GM23338 (cell line): ENCODE measurements at regions not wholly inside any gene's neighbourhood (a gene's known extent, or its start where the extent isn't known, plus 50 kb on each side); places are given as distances from the start of the nearest gene placed in this dataset.

ENCODE experiments used
- ATAC-seq: fragments of 200-7000 bp; cut with Tn5 transposase; 3 replicates; pipeline ENCODE4 v1.9.1; 2020
- DNase-seq: peaks from one replicate; pipeline ENCODE4 v3.0.0-alpha.2; 2015; ENCODE audit warnings: low spot score
- H2AFZ ChIP-seq: fragments of 200-600 bp; sonication (generic); 2 replicates; pipeline ENCODE4 v1.8.0; 2016; ENCODE audit warnings: antibody characterized with exemption, mild to moderate bottlenecking, moderate library complexity
- H3F3A ChIP-seq: fragments of 200-600 bp; sonication (generic); replicated peaks from 2 replicates; pipeline ENCODE4 v1.8.0; 2017; ENCODE audit warnings: antibody characterized with exemption, mixed run types, low read depth
- H3K27ac ChIP-seq: fragments of 200-600 bp; sonication (generic); 2 replicates; pipeline ENCODE4 v1.6.1; 2016; ENCODE audit warnings: low read depth
- H3K27me3 ChIP-seq: fragments of 200-600 bp; sonication (generic); 2 replicates; pipeline ENCODE4 v1.8.0; 2016; ENCODE audit warnings: mild to moderate bottlenecking, mixed run types, moderate library complexity; ENCODE audit not compliant: insufficient read depth
- H3K36me3 ChIP-seq: fragments of 200-600 bp; sonication (generic); 2 replicates; pipeline ENCODE4 v1.8.0; 2016; ENCODE audit warnings: mild to moderate bottlenecking; ENCODE audit not compliant: insufficient read depth
- H3K4me1 ChIP-seq: fragments of 200-600 bp; sonication (generic); 2 replicates; pipeline ENCODE4 v1.8.0; 2016; ENCODE audit warnings: mild to moderate bottlenecking, moderate library complexity; ENCODE audit not compliant: insufficient read depth
- H3K4me2 ChIP-seq: fragments of 200-600 bp; sonication (generic); 2 replicates; pipeline ENCODE4 v1.7.1; 2017; ENCODE audit warnings: mixed run types
- H3K4me3 ChIP-seq: fragments of 200-600 bp; sonication (generic); 2 replicates; pipeline ENCODE4 v1.6.1; 2016; ENCODE audit warnings: mixed run types
- H3K79me2 ChIP-seq: fragments of 200-600 bp; sonication (generic); replicated peaks from 2 replicates; pipeline ENCODE4 v1.8.0; 2017; ENCODE audit warnings: mild to moderate bottlenecking; ENCODE audit not compliant: insufficient read depth
- H3K9me2 ChIP-seq: fragments of 200-600 bp; sonication (generic); 2 replicates; pipeline ENCODE4 v1.8.0; 2017; ENCODE audit not compliant: insufficient read depth
- H4K20me1 ChIP-seq: fragments of 200-600 bp; sonication (generic); replicated peaks from 2 replicates; pipeline ENCODE4 v1.8.0; 2017; ENCODE audit warnings: mild to moderate bottlenecking; ENCODE audit not compliant: insufficient read depth
- H3K27ac Mint-ChIP-seq: 2 replicates; pipeline ENCODE4 v1.8.0; 2020; ENCODE audit warnings: inconsistent platforms, mild to moderate bottlenecking, moderate library complexity, mixed read lengths
- H3K27me3 Mint-ChIP-seq: 3 replicates; pipeline ENCODE4 v1.8.0; 2022; ENCODE audit warnings: low read depth, mild to moderate bottlenecking, moderate library complexity, mixed read lengths, inconsistent platforms; ENCODE audit not compliant: insufficient read depth, poor library complexity
- H3K36me3 Mint-ChIP-seq: 3 replicates; pipeline ENCODE4 v1.8.0; 2021; ENCODE audit warnings: low read depth, mild to moderate bottlenecking, inconsistent platforms, moderate library complexity, mixed read lengths
- H3K4me1 Mint-ChIP-seq: 3 replicates; pipeline ENCODE4 v1.8.0; 2020; ENCODE audit warnings: mild to moderate bottlenecking, inconsistent platforms, mixed read lengths
- H3K4me3 Mint-ChIP-seq: 3 replicates; pipeline ENCODE4 v1.8.0; 2021; ENCODE audit warnings: moderate library complexity, mild to moderate bottlenecking, inconsistent platforms, mixed read lengths
- H3K9me3 Mint-ChIP-seq: 3 replicates; pipeline ENCODE4 v1.8.0; 2020; ENCODE audit warnings: moderate library complexity, mild to moderate bottlenecking, inconsistent platforms, mixed read lengths
- CREB1 ChIP-seq: fragments of 250-450 bp; sonication (Bioruptor Pico); IDR thresholded peaks from 2 replicates; pipeline ENCODE4 v1.5.0; 2020; ENCODE audit warnings: low read depth, mild to moderate bottlenecking, moderate library complexity
- ETS1 ChIP-seq: IDR thresholded peaks from 2 replicates; pipeline ENCODE4 v1.6.1; 2016; ENCODE audit warnings: antibody characterized with exemption
- EZH2 ChIP-seq: fragments of 200-600 bp; sonication (generic); IDR thresholded peaks from one replicate; pipeline ENCODE4 v1.8.0; 2017; ENCODE audit warnings: antibody characterized with exemption, mild to moderate bottlenecking, low read depth; ENCODE audit not compliant: unreplicated experiment
- JUNB ChIP-seq: IDR thresholded peaks from one replicate; pipeline ENCODE4 v1.6.1; 2016; ENCODE audit warnings: antibody characterized with exemption; ENCODE audit not compliant: unreplicated experiment
- POLR2AphosphoS5 ChIP-seq: IDR thresholded peaks from 2 replicates; pipeline ENCODE4 v1.6.1; 2016; ENCODE audit warnings: antibody characterized with exemption, low read depth
- REST ChIP-seq: IDR thresholded peaks from one replicate; pipeline ENCODE4 v1.6.1; 2018; ENCODE audit warnings: antibody characterized with exemption; ENCODE audit not compliant: unreplicated experiment
- ZNF114 ChIP-seq: fragments of 250-450 bp; sonication (Bioruptor Pico); IDR thresholded peaks from 2 replicates; pipeline ENCODE4 v1.5.0; 2020; ENCODE audit warnings: mild to moderate bottlenecking, moderate library complexity
- ZNF462 ChIP-seq: fragments of 250-450 bp; sonication (Bioruptor Pico); IDR thresholded peaks from 2 replicates; pipeline ENCODE4 v1.5.0; 2020; ENCODE audit warnings: mild to moderate bottlenecking, moderate library complexity
- TF ChIP-seq, protein P1 (sequence below), 2 experiments: fragments of 200-600 bp in 1 of 2; sonication (generic) in 1 of 2; conservative IDR thresholded peaks; 2 replicates each; pipeline versions ENCODE4 v1.5.1 to v1.6.1; 2016 to 2017; ENCODE audit warnings: antibody characterized with exemption in 2 of 2, low read depth in 2 of 2, mild to moderate bottlenecking in 2 of 2, moderate library complexity in 1 of 2

DNA sequence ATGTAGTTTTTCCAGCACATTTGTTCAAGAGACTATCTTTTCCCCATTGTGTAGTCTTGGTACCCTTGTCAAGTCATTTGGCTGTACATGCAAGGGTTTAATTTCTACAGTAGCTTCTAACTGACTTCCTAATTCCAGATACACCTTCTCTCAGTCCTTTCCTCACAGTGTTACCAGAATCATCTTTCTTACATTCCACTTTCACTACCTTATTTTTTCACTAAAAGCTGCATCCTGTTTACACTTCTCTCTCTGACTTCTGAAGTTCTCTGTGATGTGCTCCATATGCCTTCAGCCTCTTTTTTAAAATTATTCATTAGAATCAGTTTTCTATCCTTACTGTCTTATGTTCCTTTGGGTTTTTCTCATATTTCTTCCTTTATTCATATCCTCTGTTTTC lies 57.1 kb upstream of the RWDD3 start (continued):
- no peak for TF ChIP-seq REST
- TF ChIP-seq, protein P1, sequence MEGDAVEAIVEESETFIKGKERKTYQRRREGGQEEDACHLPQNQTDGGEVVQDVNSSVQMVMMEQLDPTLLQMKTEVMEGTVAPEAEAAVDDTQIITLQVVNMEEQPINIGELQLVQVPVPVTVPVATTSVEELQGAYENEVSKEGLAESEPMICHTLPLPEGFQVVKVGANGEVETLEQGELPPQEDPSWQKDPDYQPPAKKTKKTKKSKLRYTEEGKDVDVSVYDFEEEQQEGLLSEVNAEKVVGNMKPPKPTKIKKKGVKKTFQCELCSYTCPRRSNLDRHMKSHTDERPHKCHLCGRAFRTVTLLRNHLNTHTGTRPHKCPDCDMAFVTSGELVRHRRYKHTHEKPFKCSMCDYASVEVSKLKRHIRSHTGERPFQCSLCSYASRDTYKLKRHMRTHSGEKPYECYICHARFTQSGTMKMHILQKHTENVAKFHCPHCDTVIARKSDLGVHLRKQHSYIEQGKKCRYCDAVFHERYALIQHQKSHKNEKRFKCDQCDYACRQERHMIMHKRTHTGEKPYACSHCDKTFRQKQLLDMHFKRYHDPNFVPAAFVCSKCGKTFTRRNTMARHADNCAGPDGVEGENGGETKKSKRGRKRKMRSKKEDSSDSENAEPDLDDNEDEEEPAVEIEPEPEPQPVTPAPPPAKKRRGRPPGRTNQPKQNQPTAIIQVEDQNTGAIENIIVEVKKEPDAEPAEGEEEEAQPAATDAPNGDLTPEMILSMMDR (conservative IDR thresholded peaks at IDR 0.05; ENCODE audit: low read depth in 2 of 2), result no peak
- no peak for TF ChIP-seq ZNF114 (CRISPR knock-in tag)

DNA sequence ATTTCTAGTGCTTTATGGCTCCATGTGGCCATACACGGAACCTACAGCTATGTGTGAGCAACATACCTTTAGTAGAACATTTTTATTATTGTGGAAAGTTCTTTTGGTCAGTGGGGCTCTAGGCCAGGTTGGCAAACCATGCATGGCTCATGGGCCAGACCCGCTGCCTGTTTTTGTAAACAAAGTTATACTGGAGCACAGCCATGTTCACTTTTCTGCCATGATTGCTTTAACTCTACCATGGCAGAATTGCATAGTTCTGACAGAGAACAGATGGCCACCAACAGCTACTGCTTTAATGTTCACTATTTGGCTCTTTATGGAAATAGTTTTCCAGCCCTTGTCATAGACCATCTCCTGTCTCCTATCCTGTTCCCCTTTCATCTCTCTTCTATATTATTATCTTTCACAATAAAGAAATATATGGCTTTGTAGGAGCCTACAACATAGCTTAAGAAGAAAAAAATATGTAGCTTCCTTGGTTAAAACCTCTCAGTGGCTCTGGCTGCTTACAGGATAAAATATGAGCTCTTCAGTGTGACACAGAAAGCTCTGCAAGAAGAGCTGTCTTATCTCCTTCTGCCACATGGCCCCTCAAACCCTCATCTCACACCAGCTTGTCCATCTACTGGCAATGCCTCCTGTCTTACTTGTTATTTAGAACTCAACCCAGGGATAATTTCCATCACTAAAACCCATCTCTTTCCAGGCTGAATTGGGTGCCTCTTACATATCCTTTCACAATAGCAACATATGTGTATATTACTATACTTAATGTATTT lies 54.6 kb upstream of the RWDD3 start:
- Mint-ChIP-seq H3K9me3 (no peaks in the 10 kb centered on the region), H3K4me1 (no peaks in the 10 kb centered on the region), H3K27me3 (no peaks in the 10 kb centered on the region), H3K36me3 (peaks cover 9% of the 10 kb centered on the region), H3K27ac (no peak overlapping the region), H3K4me3 (no peak overlapping the region)
- ATAC-seq (no peak), DNase-seq (no peak)
- Histone ChIP-seq H3K36me3 (no peaks in the 10 kb centered on the region), H3K4me1 (no peaks in the 10 kb centered on the region), H3K27me3 (no peaks in the 10 kb centered on the region), H3K79me2 (no peaks in the 10 kb centered on the region), H2AFZ (no peak overlapping the region), H3K27ac (no peak overlapping the region), H3F3A (no peaks in the 10 kb centered on the region), H3K9me2 (no peaks in the 10 kb centered on the region), H3K4me2 (no peak overlapping the region), H3K4me3 (no peak overlapping the region), H4K20me1 (no peaks in the 10 kb centered on the region; the same call in 1 of the 2 replicates)
- no peak for TF ChIP-seq ZNF114 (CRISPR knock-in tag)
- no peak for TF ChIP-seq ETS1
- TF ChIP-seq, protein P1 (conservative IDR thresholded peaks at IDR 0.05; ENCODE audit: low read depth in 2 of 2), result no peak
- TF ChIP-seq POLR2AphosphoS5, result no peak
- TF ChIP-seq EZH2, result no peak
- TF ChIP-seq CREB1 (CRISPR knock-in tag), result no peak
- TF ChIP-seq ZNF462 (CRISPR knock-in tag), result no peak
- no peak for TF ChIP-seq JUNB
